GM12873 (cell line): ENCODE measurements at regions not wholly inside any gene's neighbourhood (a gene's known extent, or its start where the extent isn't known, plus 50 kb on each side); places are given as distances from the start of the nearest gene placed in this dataset.

ENCODE experiments used
- TF ChIP-seq, protein P1 (sequence below): IDR thresholded peaks from 2 replicates; pipeline ENCODE4 v1.5.1; 2012; ENCODE audit warnings: low read depth, mild to moderate bottlenecking, moderate library complexity, low read length, control low read depth; ENCODE audit not compliant: insufficient read depth; ENCODE audit errors: missing control alignments

DNA sequence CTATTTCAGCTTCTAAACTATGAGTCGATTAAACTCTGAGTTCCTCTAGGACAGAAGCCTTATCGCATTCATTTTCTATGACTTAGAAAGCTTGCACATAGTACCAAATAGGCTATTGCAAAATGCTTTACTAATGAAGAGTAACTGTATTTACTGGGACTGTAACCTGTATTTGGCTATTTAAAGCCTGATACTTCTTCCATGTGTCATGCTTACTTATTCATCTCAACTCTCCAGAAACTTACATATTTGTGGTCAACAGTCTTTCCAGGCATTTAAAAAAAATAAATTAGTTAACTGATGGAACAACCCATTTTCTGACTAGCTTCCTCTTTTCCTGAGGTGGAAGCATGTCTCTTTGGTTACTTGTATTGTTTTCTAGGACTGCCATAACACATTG lies 467.9 kb downstream of the PCDH11X start:
- TF ChIP-seq, protein P1, sequence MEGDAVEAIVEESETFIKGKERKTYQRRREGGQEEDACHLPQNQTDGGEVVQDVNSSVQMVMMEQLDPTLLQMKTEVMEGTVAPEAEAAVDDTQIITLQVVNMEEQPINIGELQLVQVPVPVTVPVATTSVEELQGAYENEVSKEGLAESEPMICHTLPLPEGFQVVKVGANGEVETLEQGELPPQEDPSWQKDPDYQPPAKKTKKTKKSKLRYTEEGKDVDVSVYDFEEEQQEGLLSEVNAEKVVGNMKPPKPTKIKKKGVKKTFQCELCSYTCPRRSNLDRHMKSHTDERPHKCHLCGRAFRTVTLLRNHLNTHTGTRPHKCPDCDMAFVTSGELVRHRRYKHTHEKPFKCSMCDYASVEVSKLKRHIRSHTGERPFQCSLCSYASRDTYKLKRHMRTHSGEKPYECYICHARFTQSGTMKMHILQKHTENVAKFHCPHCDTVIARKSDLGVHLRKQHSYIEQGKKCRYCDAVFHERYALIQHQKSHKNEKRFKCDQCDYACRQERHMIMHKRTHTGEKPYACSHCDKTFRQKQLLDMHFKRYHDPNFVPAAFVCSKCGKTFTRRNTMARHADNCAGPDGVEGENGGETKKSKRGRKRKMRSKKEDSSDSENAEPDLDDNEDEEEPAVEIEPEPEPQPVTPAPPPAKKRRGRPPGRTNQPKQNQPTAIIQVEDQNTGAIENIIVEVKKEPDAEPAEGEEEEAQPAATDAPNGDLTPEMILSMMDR = no peak

DNA sequence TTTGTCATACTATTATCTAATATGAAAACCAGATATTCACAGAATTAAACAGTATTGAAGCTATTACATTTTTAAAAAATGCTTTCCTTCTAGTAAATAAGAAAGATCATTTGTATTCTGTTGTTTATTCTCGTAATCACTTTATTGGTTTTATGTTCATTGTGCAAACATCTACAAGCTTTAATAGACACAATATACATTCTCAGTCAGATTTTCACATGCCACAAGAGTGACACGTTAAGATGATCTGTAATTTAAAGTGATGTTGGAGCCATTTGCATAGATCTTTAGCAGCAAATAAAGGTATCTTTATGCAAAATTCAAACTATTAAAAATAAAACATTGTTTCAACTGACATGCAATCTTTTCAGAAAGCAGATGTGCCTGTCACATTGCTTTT lies 469.9 kb downstream of the PCDH11X start:
- TF ChIP-seq, protein P1 = no peak

DNA sequence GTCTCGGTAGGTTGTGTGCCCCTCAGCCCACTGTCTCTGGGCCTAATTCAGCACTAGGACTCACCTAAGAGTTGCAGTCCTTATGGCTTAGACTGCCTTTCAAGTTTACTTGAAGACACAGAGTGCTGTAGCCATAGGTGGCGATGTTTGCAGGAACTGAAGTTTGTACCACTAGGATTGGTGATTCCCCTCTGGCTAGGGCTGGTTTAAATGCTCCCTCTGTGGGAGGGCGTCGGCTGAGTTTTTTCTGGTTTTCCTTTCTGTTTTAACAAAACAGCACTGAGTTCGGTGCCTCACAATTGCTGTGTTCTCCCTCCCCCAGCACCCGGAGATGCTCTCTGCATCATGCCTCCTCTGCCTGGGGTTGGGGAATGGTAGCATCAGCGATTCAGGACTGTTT lies 480.9 kb downstream of the PCDH11X start:
- TF ChIP-seq, protein P1 = no peak

DNA sequence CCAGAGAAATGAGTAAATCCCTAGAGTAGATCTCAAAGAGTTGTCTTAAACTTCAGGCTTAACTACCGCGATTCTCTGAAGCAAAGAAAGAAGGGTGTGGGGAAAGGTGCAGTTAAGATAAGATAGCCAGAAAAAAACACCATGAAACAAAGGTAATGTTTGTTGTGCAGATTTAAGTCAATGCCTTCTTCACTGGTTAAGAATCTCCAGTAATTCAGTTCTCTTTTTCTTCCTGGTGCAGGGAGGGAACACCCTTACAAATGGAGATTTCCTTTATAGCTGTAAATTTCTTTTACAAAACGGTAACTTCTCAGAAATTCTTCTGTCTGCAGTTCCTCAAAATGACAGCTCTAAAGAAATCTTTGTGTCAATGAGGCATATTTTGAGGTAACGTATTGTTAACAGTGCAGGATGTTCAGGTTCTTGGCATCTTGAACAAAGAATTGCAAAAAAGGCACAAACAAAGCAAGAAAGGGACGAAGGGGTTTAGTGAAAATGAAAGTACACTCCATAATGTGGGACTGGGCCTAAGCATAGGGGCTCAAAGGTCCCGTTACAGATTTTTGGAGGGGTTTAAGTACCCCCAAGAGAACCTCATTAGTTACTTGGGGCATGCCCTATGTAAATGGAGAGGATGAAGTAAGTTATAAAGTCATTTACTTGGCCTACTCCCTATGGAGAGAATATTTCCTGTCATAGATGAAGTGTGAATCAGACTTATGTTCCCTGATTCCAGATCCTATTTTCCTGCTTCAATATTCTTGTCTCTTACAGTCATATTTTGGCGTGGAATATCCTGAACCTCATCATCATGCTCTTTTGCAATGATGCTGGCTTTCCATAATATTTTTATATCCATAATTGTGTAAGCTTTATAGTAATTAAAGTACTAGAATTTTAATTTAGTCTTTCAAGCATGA lies 492.0 kb downstream of the PCDH11X start:
- TF ChIP-seq, protein P1 = no peak

DNA sequence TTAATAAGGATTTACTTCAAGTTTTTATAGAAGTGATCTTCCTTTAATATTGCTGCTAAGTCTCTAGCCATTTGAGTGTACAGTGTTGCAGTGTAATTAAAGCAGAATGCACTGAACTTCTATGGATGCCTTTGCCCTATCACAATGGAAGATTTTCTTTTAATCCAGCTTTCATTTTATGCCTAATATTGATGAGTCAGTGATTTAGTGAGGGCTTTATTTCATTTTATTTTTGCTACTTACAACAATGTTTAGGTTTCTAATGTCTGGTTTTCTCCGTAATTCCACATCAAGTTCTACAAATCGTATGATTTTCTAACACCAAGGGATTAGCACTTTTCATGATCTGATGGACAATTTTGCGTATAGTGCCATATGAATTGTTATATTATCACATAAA lies 504.1 kb downstream of the PCDH11X start:
- TF ChIP-seq, protein P1 = no peak

DNA sequence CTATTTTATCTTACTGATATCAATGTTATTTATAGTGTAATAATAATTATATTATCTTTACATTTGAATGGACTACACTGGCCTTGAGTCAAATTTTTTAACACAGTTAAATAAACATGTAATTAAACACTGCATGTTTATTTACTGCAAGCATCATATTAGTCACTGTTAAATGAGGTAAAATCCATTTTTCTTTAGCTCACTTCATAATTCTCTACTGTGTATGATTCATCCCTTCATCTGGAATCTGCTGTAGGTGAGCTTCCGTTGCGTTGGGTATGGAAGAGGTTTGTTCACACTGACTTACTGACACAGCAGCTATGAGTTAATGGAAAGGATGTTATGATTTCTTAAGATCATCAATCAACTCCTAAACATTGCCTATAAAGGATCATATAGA lies 572.3 kb downstream of the PCDH11X start:
- TF ChIP-seq, protein P1 = no peak
